CD4-positive, alpha-beta T cell treated with Interleukin-2 at 100 ng/mL for 4 hours (primary cell): ENCODE measurements at regions not wholly inside any gene's neighbourhood (a gene's known extent, or its start where the extent isn't known, plus 50 kb on each side); places are given as distances from the start of the nearest gene placed in this dataset.

ENCODE experiments used
- DNase-seq: peaks from one replicate; pipeline ENCODE4 v3.0.0-alpha.2; 2020; ENCODE audit warnings: low spot score

DNA sequence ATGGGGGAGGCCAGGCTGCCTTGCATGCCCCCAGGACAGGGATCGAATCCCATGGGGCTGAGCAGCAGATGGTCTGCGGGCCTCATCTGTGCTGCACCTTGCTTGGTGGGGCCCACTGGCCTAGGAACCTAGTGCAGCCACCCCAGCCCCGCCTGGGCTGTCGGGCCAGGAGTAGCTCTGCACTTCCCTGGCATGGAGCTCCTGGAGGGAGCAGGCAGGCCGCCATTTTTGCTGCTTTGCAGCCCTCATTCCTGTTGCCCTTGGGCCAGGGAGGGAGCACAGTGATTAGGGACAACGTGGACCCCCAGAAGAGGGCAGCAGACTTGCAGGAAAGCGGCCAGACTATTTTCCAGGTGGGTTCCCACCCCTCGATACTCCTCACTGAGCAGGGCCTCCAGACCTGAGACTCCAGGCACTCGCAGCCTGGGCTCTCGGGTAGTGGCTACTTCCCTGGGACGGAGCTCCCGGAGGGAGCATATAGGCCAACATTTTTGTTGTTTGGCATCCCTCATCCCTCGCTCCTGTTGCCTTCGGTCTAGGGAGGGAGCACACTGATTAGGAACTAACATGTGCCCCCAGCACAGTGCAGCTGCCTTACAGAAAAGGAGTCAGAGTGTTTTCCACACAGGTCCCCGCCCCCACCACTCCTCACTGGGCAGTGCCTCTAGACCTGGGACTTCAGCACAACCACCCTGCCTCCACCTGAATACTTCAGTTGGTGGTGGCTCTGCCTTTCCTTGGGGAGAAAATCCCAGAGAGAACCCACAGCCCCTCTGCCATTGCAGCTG, 99.5 kb downstream of the MAIP1 start:
- DNase-seq = no peak

DNA sequence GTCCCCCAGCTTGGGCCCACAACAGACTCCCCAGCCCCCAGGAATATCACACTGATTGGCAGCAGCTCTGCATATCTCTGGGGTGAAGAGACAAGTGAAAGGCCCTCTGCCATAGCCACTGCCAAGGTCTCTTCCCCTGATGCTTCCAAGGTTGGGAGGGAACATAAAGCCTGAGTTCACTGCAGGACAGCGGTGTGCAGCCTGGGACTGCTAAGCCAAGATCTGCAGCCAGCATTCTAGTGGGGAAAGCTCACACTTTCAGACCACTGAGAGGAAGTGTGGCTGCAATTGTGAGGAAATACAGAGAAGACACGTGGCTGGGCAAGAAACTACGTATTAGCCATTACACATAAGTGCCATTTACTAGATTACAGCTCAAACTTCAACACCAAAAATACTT, 100.7 kb downstream of the MAIP1 start:
- no peak for DNase-seq

DNA sequence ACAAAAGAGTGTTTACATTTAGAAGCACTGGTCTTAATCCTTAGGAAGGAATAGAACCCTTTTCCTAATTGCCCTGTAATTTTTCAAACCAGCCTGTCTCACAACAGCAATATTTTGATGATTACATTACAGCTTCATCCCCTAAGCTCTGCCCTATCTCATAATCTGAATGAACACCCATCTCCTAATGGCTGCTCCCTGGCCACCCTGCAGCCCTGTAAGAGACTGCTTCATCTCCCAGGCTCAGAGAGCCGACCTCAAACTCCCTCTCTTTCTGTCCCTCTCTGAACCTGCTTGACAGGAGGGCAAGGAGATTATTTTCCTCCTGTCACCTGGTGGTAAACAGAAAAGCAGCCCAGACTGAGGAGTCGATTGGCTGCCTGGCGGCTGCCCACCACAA, 107.8 kb downstream of the MAIP1 start:
- no peak for DNase-seq

DNA sequence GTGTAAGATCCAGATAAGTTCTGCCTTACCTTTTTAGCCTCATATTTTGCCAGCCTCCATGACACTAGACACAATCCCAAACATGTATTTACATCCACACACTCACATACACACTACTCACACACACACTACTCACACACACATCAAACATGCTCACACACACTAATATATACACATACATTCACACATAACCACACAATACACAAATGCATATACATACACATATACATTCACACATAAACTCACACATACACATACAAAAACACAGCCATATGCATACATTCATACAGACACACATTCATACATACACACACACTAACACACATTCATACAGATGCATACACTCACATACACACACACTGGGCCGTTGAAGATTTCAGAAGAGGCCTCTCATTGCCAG, 109.5 kb downstream of the MAIP1 start:
- no peak for DNase-seq

DNA sequence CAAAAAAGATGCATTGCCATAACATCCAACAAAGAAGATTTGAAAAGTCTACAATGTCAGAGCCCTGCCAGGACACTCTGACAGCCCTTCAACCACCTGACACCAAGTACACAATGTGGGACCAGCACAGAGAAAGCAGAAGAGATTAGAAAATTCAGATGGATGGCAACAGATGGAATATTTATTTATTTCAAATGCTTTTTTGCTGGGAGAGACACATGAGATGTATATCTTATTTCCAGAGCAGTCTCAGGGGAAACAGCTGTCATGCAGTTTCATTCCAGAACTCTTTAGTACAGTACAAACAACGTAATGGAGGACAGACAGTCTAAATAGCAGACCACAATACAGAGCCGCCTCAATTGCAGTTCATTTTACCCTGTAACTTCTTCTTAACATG, 110.1 kb downstream of the MAIP1 start:
- no peak for DNase-seq

DNA sequence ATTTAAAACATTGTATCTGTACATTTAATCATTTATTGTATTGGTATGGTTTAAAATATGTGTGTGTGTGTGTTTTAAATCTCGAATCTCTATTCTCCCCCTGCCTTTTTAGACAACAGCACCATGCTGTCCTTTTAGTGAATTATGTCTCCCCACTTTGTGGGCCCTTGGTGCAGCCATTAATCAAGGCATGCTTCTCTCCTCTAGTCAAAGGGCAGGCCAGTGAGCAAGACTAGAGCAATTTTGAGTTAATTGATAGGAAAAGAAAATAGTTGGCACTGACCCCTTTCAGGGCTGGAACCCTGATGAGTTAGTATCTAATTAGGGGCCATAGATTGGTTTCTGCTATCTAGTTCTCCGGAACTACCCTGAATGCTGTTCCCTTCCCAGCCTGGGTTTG, 111.0 kb downstream of the MAIP1 start:
- DNase-seq = no peak

DNA sequence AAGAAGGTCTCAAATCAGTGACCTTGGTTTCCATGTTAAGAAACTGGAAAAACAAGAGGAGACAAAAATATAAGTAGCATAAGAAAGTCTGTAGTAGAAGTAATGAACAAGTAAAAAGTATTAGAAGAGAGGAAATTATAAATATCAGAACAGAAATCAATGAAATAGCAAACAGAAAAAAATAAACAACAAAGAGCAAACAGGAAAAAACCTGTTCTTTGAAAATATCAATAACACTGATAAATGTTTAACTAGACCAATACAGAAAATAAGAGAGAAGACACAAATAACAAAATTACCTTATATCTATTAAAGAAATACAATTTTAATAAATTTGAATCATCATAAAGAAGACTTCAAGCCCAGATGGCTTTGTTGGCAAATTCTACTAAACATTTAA, 113.3 kb downstream of the MAIP1 start:
- no peak for DNase-seq

DNA sequence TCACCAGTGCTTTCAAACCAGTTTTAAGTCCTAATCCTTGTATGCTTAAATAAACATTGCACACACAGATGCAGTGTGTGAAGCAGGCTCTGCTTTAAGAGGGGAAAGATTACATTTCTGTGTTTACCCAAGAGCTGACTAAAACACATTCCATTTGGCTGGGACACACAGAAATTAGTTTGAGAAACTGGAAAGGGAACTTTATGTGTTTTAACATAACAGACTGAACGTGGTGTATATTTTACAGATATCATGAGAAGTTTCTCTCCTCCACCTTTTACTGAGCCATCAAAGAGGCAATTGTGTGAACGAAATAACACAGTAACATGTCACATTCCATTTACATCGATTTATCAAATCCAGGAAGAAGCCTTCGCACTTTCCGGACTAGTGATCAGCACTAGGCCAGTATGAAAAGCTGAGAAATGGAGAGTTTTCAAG, 121.8 kb downstream of the MAIP1 start:
- DNase-seq = no peak

DNA sequence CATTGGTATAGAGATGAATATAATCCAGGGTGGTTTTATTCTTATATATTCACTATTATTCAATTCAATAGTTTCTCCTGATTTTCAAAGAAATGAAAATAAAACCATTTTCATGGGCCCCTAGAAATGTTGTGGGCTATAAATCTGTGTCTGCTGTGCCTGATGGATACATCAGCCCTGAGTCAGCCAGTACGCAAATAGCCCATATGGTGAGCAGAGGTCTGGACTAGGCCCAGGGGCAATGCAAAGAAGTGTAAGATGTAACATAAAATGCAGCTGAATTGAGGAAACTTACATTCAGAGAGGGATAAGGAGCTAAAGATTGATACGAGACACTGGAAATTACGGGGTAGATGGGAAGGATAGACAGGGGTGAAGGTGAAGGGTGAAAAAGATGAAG, 122.5 kb downstream of the MAIP1 start:
- DNase-seq = no peak

DNA sequence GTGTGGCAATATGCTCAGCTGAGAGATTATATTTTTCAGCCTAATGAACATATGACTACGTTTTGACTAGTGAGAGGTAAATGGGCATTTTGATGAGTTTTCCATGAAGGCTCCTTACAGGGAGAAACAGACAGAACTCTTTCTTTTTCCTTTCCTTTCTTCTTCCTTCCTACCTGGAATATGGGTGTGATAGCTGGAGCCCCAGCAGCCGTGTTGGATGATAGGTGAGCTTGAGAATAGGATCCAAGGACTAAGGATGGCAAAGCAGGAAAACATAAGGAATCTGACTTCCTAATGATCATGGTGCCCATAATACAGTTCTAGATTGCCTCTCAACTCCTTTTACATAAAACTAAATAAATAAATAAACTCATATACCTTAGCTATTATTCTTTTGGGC, 124.0 kb downstream of the MAIP1 start:
- no peak for DNase-seq

DNA sequence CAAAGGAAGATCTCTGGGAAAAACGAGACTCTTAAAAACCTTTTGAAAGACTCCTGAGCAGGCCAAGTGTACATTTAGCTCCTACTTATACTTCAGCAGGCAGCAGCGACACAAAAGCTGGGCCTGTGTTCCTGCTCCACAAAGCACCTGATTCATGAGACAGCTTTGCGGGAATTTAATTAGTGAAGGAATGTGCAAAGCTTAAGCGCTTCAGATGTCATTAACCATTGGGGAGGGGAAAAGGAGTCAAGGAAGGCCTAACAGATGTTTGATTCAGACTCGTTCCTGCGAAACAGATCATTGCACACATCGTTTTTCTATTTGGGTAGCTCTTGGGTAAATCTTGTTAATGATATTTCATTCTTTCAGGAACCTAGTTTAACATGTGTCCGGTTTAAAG, 125.9 kb downstream of the MAIP1 start:
- no peak for DNase-seq

DNA sequence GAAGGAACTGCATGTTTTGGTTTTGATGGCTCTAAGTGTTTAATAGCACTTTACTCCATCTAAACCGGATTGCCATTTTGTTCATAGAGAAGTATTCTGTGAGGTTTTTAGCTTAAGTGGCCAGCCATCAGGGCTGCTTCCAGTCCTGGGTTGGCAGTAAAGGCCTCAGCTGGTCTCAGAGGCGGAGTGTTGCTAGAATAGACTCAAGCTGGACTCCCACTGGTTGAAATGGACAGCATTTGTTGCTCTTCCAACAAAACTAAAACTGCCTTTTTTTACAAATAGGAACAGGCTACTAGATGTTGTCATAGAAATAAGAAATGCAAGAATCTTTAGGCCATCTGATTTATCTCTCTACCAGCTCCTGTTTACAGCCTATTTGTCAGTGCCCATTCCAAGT, 126.4 kb downstream of the MAIP1 start:
- no peak for DNase-seq

DNA sequence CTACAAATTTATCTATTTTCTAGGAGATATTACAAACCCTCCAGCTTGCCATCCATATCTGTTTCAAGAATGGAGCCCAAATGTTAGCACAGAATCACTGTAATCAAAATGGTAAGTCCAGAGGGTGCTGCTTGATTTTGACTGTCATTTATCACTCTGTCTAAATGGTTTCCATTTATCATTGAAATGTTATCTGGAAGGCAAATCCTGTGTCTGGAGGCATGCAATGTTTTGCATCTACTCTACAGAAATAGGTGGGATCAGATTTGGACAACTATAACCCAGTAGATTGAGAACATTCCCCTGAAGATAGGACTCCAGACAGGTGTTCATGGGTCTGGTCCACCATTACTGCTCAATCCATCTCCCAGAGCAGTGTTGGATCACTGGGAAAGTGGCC, 128.7 kb downstream of the MAIP1 start:
- DNase-seq = no peak

DNA sequence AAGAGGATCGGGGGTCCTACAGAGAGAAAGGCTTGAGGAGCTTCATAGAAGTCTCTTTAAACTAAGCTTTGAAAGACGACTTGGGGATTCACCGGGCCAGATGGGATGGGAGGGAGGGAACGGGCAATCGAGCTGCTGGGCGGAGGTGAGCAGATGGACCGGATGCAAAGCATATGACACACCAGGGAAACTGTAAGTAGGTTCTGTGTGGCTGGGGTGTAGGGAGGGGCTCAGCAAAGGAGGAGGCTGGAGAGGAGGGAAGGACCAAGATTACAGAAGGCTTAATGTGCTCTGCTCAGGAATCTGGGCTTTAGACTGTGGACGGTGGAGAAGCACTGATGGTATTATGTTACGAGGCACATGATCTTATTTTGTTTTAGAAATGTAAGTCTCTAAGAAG, 131.5 kb downstream of the MAIP1 start:
- no peak for DNase-seq

DNA sequence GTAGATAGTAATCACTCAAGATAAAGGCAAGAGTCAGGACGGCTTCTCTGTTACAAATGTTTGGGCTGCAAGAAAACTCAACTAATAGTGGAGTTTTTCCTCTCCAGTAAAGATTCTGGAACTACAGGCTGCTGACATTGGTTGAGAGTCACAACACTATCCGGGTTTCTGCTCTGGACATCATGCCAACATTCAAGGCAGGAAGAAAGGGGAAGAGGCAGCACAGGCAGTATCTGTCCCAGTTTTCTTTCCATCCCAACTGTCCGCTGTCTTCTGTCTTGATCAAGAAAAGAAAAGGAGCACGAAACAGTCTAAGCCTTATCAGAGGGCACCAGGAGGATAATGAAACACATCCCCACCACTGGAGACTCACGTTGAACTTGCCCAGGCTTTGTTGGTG, 132.1 kb downstream of the MAIP1 start:
- no peak for DNase-seq

DNA sequence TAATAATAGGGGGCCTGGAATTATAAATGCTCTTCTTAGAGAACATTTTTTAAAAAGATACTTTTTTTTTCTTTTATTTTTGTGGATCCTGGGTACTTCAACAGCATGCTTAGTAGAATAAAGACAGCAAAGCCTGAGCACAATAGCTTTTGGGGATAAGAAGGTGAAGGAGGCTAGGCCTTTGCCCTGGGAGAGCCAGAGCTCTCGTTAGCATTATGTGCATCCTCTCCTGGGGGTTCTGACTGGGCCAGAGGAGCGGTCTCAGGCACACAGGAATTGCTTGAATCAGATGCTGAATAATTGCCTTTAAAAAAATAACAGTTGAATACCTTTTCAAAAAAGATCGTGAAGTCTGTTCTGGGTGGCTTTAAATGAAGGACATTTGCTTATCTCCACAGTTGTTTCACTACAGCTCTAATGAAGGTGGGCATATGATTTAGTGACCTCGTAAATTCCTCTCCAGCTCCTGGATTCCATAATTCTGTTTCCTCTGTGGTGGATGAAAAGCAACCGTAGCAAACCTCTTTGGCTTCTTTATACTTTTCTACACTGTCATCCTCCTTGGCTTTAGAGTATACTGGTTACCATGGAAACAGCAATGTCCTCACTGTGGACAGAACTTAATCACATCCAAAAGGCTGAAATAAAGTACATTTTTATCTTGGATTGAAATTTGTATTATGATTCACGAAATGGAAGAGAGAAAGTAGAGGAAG, 133.8 kb downstream of the MAIP1 start:
- DNase-seq = no peak

DNA sequence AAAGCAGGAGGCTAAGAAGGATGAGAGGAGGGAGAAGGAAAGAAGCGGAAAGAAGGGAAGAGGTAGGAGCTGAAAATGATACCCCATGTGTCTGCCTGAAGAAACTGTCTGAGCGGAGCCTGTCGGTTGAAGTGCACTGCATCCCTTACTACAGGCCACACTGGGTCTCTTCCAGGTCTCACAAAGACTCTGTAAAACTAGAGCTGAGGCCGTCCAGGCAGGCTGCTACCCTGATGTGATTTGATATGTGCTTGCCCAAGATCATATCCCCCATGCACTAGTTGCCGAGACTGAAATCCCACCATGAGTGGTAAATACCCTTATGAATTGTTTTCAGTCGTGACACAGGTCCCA, 134.4 kb downstream of the MAIP1 start:
- no peak for DNase-seq

DNA sequence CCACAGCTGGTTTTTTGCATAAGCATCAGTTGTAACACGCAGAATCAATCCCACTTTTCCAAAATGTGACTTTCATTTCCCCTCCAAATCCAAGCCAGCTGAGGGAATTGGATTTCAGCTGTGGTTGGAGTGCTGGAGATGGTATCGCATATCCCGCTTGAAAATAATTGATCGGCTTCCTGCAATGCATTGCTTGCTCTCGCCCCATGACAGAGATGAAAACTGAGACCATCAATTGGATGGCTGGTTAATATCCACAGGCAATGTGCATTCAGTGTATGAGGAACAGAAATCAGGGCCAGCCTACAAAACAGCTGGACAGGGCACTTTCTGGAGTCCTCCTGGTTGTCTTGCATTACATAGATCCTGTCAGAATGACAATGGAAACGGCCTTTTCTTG, 135.3 kb downstream of the MAIP1 start:
- DNase-seq = no peak

DNA sequence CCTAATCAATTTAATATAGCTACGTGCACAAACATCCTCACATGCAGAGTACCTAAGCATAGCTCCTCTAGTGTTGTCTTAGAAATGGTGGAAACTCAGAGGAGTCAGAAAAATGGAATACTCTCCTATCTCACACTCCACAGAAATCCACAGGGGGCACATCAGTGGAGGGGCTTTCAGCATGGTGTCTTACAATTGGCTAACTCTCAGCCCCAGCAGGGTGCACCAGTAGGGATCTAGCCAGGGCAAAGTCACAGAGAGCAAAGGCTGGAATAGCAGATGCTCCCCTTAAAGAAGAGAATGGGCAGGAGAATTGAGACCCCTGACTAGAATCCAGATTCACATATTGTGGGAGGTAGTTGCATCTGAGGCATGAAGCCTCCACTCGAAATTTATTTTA, 135.7 kb downstream of the MAIP1 start:
- DNase-seq = no peak

DNA sequence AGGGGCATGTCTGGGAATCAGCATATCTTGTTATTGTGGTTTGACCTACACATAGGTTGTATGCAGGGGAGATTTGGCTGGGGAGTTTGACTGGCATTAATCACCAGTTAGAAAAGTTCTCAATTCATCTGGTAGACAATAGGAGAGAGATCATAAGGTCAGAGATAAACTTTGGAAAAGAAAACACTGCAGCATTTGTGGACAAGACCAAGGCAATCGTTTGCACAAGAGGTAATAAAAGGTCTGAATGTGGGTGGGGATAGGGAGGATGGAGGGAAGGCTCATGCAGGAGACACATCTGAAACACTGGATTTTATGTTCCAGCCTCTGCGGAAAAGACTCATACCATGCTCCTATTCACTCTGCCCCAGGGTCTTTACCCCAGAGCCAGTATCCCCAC, 136.9 kb downstream of the MAIP1 start:
- DNase-seq = no peak

DNA sequence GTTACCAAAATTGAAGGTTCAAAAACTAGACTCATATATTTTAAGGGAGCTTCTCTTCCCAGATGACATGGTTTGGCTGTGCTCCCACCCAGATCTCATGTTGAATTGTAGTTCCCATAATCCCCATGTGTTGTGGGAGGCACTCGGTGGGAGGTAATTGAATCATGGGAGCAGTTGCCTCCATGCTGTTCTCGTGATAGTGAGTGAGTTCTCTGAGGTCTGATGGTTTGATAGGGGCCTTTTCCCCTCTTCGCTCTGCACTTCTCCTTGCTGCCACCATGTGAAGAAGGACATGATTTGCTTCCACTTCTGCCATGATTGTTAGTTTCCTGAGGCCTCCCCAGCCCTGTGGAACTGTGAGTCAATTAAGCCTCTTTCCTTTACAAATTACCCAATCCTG, 140.1 kb downstream of the MAIP1 start:
- no peak for DNase-seq

DNA sequence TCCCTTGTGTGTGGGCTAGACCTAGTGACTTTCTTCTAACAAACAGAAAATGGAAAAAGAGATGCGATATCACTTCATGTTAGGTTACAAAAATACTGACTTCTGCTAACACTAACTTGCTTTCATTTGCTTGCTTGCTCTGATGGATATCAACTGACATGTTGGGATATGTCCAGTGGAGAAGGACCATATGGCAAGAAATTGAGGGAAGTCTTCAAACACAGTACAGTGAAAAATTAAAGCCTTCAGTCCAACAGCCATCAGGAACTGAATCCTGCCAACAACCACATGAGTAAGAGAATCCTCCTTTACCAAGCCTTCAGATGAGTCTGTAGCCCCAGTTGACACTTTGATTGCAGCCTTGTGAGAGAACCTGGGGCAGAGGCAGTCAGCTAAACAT, 143.9 kb downstream of the MAIP1 start:
- DNase-seq = no peak

DNA sequence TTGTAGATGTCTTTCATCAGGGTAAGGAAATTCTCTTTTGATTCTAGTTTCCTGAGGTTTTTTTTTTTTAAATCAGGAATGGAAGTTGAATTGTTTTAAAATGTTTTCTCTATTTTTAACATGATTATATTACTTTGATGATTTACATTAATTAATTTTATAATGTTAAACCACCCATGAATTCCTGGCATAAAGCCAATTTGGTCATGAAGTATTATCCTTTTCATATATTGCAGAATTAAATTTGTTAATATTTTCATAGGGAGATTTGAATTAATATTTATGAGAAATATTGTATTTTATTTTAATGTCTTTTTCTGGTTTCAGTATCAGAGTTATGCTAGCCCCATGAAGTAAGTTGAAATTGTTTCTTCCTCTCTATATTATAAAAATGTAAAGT, 144.6 kb downstream of the MAIP1 start:
- no peak for DNase-seq

DNA sequence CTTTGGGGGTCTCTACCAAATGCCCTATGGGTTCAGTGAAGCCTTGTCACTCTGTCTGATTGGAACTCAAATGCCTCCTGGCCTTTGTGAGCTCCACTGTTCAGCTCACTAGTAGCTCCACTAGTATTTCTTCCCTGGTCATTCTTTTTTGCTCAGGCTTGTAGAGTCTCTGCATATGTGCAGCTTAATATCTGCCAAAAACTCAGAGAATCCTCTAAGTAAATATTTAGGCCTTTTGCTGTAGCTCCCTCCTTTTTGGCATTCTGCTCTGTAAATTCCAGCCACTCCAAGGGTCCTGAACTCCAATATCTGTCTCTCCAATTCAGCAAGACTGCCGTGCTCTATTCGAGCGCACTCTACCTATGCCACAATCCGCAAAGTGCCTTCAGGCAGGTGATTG, 146.5 kb downstream of the MAIP1 start:
- no peak for DNase-seq
